Kidney (tissue), 13 donors: ENCODE measurements at regions not wholly inside any gene's neighbourhood (a gene's known extent, or its start where the extent isn't known, plus 50 kb on each side); places are given as distances from the start of the nearest gene placed in this dataset.

Experiments used
- DNase-seq, 5 donors: peaks; one replicate each; pipeline ENCODE4 v3.0.0-alpha.2; 2013 to 2020
- FAIRE-seq: peaks from 2 replicates; lab custom pipeline; 2012; peaks lifted over from hg19 to GRCh38; lab: Jason Lieb, UNC
- H3K27ac ChIP-seq, 2 donors: one replicate each; pipeline ENCODE4 v1.7.0; 2013; ENCODE audit warnings: low read depth in 2 of 2, low read length in 2 of 2, inconsistent platforms in 1 of 2
- H3K27me3 ChIP-seq: one replicate; pipeline ENCODE4 v1.7.1; 2013; ENCODE audit warnings: low read length, inconsistent platforms; ENCODE audit not compliant: control insufficient read depth, insufficient read depth
- H3K36me3 ChIP-seq, 3 donors: one replicate each; pipeline versions ENCODE4 v1.7.0 to v1.7.1; 2013; ENCODE audit warnings: low read length in 3 of 3, control low read depth in 1 of 3, inconsistent platforms in 1 of 3; ENCODE audit not compliant: insufficient read depth in 3 of 3, control insufficient read depth in 2 of 3
- H3K4me1 ChIP-seq, 3 donors: one replicate each; pipeline versions ENCODE4 v1.7.0 to v1.7.1; 2013; ENCODE audit warnings: low read length in 3 of 3, inconsistent platforms in 1 of 3, low read depth in 1 of 3; ENCODE audit not compliant: control insufficient read depth in 2 of 3, insufficient read depth in 2 of 3
- H3K4me3 ChIP-seq, 3 donors: one replicate each; pipeline versions ENCODE4 v1.7.0 to v1.8.1; 2013; ENCODE audit warnings: low read length in 3 of 3, control low read depth in 1 of 3, inconsistent platforms in 1 of 3
- H3K9ac ChIP-seq, 3 donors: one replicate each; pipeline versions ENCODE4 v1.7.0 to v1.7.1; 2013; ENCODE audit warnings: low read length in 3 of 3, control low read depth in 1 of 3, inconsistent platforms in 1 of 3
- H3K9me3 ChIP-seq, 3 donors: one replicate each; pipeline versions ENCODE4 v1.7.0 to v1.7.1; 2013; ENCODE audit warnings: low read length in 3 of 3, control low read depth in 1 of 3, inconsistent platforms in 1 of 3; ENCODE audit not compliant: control insufficient read depth in 2 of 3, insufficient read depth in 1 of 3
- CTCF ChIP-seq: IDR thresholded peaks from 3 replicates; pipeline ENCODE4 v1.5.1; 2012; ENCODE audit warnings: mild to moderate bottlenecking, moderate library complexity, borderline replicate concordance; ENCODE audit not compliant: insufficient read depth; ENCODE audit errors: extremely low read depth
- intact Hi-C: fragments of 100-400 bp; cut with DNase I; formaldehyde crosslinking; loops from one replicate; pipeline ENCODE4 v1.11.1; 2022
- donor health status: control.
- donor health status: control.
- donor health status: control.
- donor health status: control.
- donor health status: control.
- donor health status: DM: yes; HTN: yes; CAD: no.
- donor health status: Normal renal cell carcinoma (clear cell type).

- peaks cover 0 to 12% (median 0%) of the 10 kb centered on the region in 3 donors for H3K9me3 ChIP-seq
- intact Hi-C loops = no loop called here
- no peaks in the 10 kb centered on the region for H3K27me3 ChIP-seq
- no peak overlapping the region for H3K27ac ChIP-seq
- H3K36me3 ChIP-seq = no peaks in the 10 kb centered on the region
- no peak overlapping the region for H3K4me3 ChIP-seq
- FAIRE-seq = no peak
- peak in 2 of 5 donors; percentile 41 to 62 for DNase-seq
- TF ChIP-seq CTCF = no peak
- no peak overlapping the region for H3K9ac ChIP-seq
- H3K4me1 ChIP-seq = no peaks in the 10 kb centered on the region
These were observed 252.7 kb downstream of the TEX29 start for GRCh38 chr13:111572956-111573761.

- H3K27me3 ChIP-seq = no peaks in the 10 kb centered on the region
- FAIRE-seq = no peak
These were observed 253.4 kb downstream of the TEX29 start for GRCh38 chr13:111573801-111574200.

GRCh38 chr13:111575276-111575675 lies 254.8 kb downstream of the TEX29 start:
- no peak for FAIRE-seq
- H3K9me3 ChIP-seq = peaks cover 0 to 12% (median 0%) of the 10 kb centered on the region in 3 donors

More at GRCh38 chr13:111573801-111574200, 253.4 kb downstream of the TEX29 start:
- H3K36me3 ChIP-seq = no peaks in the 10 kb centered on the region
- peaks cover 0 to 12% (median 0%) of the 10 kb centered on the region in 3 donors for H3K9me3 ChIP-seq
- no peak overlapping the region for H3K9ac ChIP-seq
- intact Hi-C loops = no loop called here
- no peak overlapping the region for H3K27ac ChIP-seq
- no peak for TF ChIP-seq CTCF
- DNase-seq = no peak
- no peaks in the 10 kb centered on the region for H3K4me1 ChIP-seq
- H3K4me3 ChIP-seq = no peak overlapping the region

More at GRCh38 chr13:111575276-111575675, 254.8 kb downstream of the TEX29 start:
- Histone ChIP-seq H3K36me3 (no peaks in the 10 kb centered on the region), H3K9ac (no peak overlapping the region), H3K27me3 (no peaks in the 10 kb centered on the region), H3K4me1 (no peaks in the 10 kb centered on the region), H3K27ac (no peak overlapping the region), H3K4me3 (no peak overlapping the region)
- peak in 1 of 5 donors; percentile 31 for DNase-seq
- intact Hi-C loops = no loop called here
- no peak for TF ChIP-seq CTCF
